ENCODE measurements at regions not wholly inside any gene's neighbourhood (a gene's known extent, or its start where the extent isn't known, plus 50 kb on each side); places are given as distances from the start of the nearest gene placed in this dataset.
"Not testable (repeated sequence)": the region's sequence is repeated elsewhere in the genome, so short reads cannot be mapped to it uniquely, and the experiment has no call there.

GRCh38 chr6:168937054-168937453 lies 316.6 kb downstream of the THBS2 start:
- peaks cover 91% of the 10 kb centered on the region for H3K27me3 ChIP-seq (ENCODE audit: insufficient read depth, low read depth)
- ChIA-PET POLR2A (ENCODE audit: unreplicated experiment) (no interaction called here), CTCF (no interaction called here)
- no peaks in the 10 kb centered on the region for H3K79me2 ChIP-seq (ENCODE audit: low read depth)
- no peaks in the 10 kb centered on the region for H3K36me3 ChIP-seq (ENCODE audit: low read depth)
- no peak overlapping the region for H3K4me2 ChIP-seq
- no peak for TF ChIP-seq CTCF (conservative IDR thresholded peaks at IDR 0.05)
- H3K27ac ChIP-seq = no peak overlapping the region
- no TSS peak for BruUV-seq (replicated peaks)
- no peak overlapping the region for H2AFZ ChIP-seq
- peaks cover 3% of the 10 kb centered on the region; the same call in 1 of the 2 replicates for H4K20me1 ChIP-seq (ENCODE audit: insufficient read depth)
- no peaks in the 10 kb centered on the region for H3F3A ChIP-seq (ENCODE audit: insufficient read depth, low read depth)
- no peaks in the 10 kb centered on the region for H3K9me3 ChIP-seq (ENCODE audit: insufficient read depth, low read depth)
- intact Hi-C loops (cut with micrococcal nuclease; ENCODE audit: unreplicated experiment) = no loop called here
- no peaks in the 10 kb centered on the region for H3K9me2 ChIP-seq (ENCODE audit: insufficient read depth)
- H3K4me1 ChIP-seq (replicated peaks; ENCODE audit: insufficient read depth) = no peaks in the 10 kb centered on the region
- no peak overlapping the region for H3K4me3 ChIP-seq
- peak in 1 of 2 experiments; percentile 48 for DNase-seq

- Histone ChIP-seq H3K9me3 (ENCODE audit: insufficient read depth, low read depth) (no peaks in the 10 kb centered on the region), H3K27me3 (ENCODE audit: insufficient read depth, low read depth) (peaks cover 88% of the 10 kb centered on the region), H3K27ac (no peak overlapping the region), H4K20me1 (ENCODE audit: insufficient read depth) (peaks cover 3% of the 10 kb centered on the region; the same call in 1 of the 2 replicates), H3K36me3 (ENCODE audit: low read depth) (no peaks in the 10 kb centered on the region), H3K79me2 (ENCODE audit: low read depth) (no peaks in the 10 kb centered on the region), H3K4me2 (no peak overlapping the region), H3K4me3 (no peak overlapping the region), H3F3A (ENCODE audit: insufficient read depth, low read depth) (no peaks in the 10 kb centered on the region), H2AFZ (no peak overlapping the region), H3K4me1 (replicated peaks; ENCODE audit: insufficient read depth) (no peaks in the 10 kb centered on the region), H3K9me2 (ENCODE audit: insufficient read depth) (no peaks in the 10 kb centered on the region)
- ChIA-PET POLR2A (ENCODE audit: unreplicated experiment) (no interaction called here), CTCF (no interaction called here)
- intact Hi-C loops (cut with micrococcal nuclease; ENCODE audit: unreplicated experiment) = no loop called here
- TF ChIP-seq CTCF (conservative IDR thresholded peaks at IDR 0.05) (no peak), EZH2 (IDR thresholded peaks at IDR 0.05; ENCODE audit: low read depth) (no peak)
- BruUV-seq (replicated peaks) = no TSS peak
- DNase-seq = no peak
These were observed 318.0 kb downstream of the THBS2 start for GRCh38 chr6:168935628-168936010.

GRCh38 chr6:168934660-168935627 lies 318.7 kb downstream of the THBS2 start:
- Histone ChIP-seq H3K9me3 (ENCODE audit: insufficient read depth, low read depth) (no peaks in the 10 kb centered on the region), H3K4me3 (no peak overlapping the region), H3K36me3 (ENCODE audit: low read depth) (no peaks in the 10 kb centered on the region), H3F3A (ENCODE audit: insufficient read depth, low read depth) (no peaks in the 10 kb centered on the region), H3K4me1 (replicated peaks; ENCODE audit: insufficient read depth) (no peaks in the 10 kb centered on the region), H4K20me1 (ENCODE audit: insufficient read depth) (peaks cover 3% of the 10 kb centered on the region; the same call in 1 of the 2 replicates), H3K9me2 (ENCODE audit: insufficient read depth) (no peaks in the 10 kb centered on the region), H3K79me2 (ENCODE audit: low read depth) (no peaks in the 10 kb centered on the region), H2AFZ (no peak overlapping the region), H3K27me3 (ENCODE audit: insufficient read depth, low read depth) (peaks cover 88% of the 10 kb centered on the region), H3K4me2 (no peak overlapping the region), H3K27ac (no peak overlapping the region)
- ChIA-PET CTCF (no interaction called here), POLR2A (ENCODE audit: unreplicated experiment) (no interaction called here)
- TF ChIP-seq CTCF (conservative IDR thresholded peaks at IDR 0.05) = no peak
- TF ChIP-seq EZH2 (IDR thresholded peaks at IDR 0.05; ENCODE audit: low read depth) = no peak
- DNase-seq = no peak
- BruUV-seq (replicated peaks) = no TSS peak
- intact Hi-C loops (cut with micrococcal nuclease; ENCODE audit: unreplicated experiment) = no loop called here

GRCh38 chr6:168932171-168932570 lies 321.5 kb downstream of the THBS2 start:
- H3K4me3 ChIP-seq; DNase-seq; H3K27ac ChIP-seq; H3K9me3 ChIP-seq (ENCODE audit: insufficient read depth, low read depth); H3K9me2 ChIP-seq (ENCODE audit: insufficient read depth); H3F3A ChIP-seq (ENCODE audit: insufficient read depth, low read depth); POLR2A ChIA-PET (ENCODE audit: unreplicated experiment); H2AFZ ChIP-seq; H3K79me2 ChIP-seq (ENCODE audit: low read depth); CTCF ChIA-PET; BruUV-seq (replicated peaks); H3K36me3 ChIP-seq (ENCODE audit: low read depth); H3K4me2 ChIP-seq; H4K20me1 ChIP-seq (ENCODE audit: insufficient read depth); intact Hi-C loops (cut with micrococcal nuclease; ENCODE audit: unreplicated experiment); H3K4me1 ChIP-seq (replicated peaks; ENCODE audit: insufficient read depth): not testable (repeated sequence)
- peaks cover 87% of the 10 kb centered on the region for H3K27me3 ChIP-seq (ENCODE audit: insufficient read depth, low read depth)

- POLR2A ChIA-PET (ENCODE audit: unreplicated experiment); H3K4me2 ChIP-seq; BruUV-seq (replicated peaks); H3K79me2 ChIP-seq (ENCODE audit: low read depth); H3K9me2 ChIP-seq (ENCODE audit: insufficient read depth); H2AFZ ChIP-seq; intact Hi-C loops (cut with micrococcal nuclease; ENCODE audit: unreplicated experiment); H3K4me1 ChIP-seq (replicated peaks; ENCODE audit: insufficient read depth); H3K27ac ChIP-seq; CTCF ChIA-PET; H3K9me3 ChIP-seq (ENCODE audit: insufficient read depth, low read depth); H3F3A ChIP-seq (ENCODE audit: insufficient read depth, low read depth); DNase-seq; H3K36me3 ChIP-seq (ENCODE audit: low read depth); H4K20me1 ChIP-seq (ENCODE audit: insufficient read depth); H3K4me3 ChIP-seq: not testable (repeated sequence)
- peaks cover 87% of the 10 kb centered on the region for H3K27me3 ChIP-seq (ENCODE audit: insufficient read depth, low read depth)
These were observed 322.6 kb downstream of the THBS2 start for GRCh38 chr6:168931072-168931471.
